NB4 (cell line): ENCODE measurements at regions not wholly inside any gene's neighbourhood (a gene's known extent, or its start where the extent isn't known, plus 50 kb on each side); places are given as distances from the start of the nearest gene placed in this dataset.

Experiments used
- DNase-seq: peaks from one replicate; pipeline ENCODE4 v3.0.0; 2010; ENCODE audit warnings: low read depth
- H3K4me3 ChIP-seq: one replicate; pipeline ENCODE4 v1.5.1; 2011; ENCODE audit warnings: mild to moderate bottlenecking, low read depth, low read length, moderate library complexity
- MAX ChIP-seq: IDR thresholded peaks from 2 replicates; pipeline ENCODE4 v1.6.1; 2011; ENCODE audit warnings: low read depth, low read length
- MYC ChIP-seq: IDR thresholded peaks from 2 replicates; pipeline ENCODE4 v1.6.1; 2011; ENCODE audit warnings: low read depth, low read length
- POLR2A ChIP-seq: IDR thresholded peaks from 2 replicates; pipeline ENCODE4 v1.6.1; 2011; ENCODE audit warnings: mild to moderate bottlenecking; ENCODE audit not compliant: insufficient read length; ENCODE audit errors: extremely low read depth

DNA sequence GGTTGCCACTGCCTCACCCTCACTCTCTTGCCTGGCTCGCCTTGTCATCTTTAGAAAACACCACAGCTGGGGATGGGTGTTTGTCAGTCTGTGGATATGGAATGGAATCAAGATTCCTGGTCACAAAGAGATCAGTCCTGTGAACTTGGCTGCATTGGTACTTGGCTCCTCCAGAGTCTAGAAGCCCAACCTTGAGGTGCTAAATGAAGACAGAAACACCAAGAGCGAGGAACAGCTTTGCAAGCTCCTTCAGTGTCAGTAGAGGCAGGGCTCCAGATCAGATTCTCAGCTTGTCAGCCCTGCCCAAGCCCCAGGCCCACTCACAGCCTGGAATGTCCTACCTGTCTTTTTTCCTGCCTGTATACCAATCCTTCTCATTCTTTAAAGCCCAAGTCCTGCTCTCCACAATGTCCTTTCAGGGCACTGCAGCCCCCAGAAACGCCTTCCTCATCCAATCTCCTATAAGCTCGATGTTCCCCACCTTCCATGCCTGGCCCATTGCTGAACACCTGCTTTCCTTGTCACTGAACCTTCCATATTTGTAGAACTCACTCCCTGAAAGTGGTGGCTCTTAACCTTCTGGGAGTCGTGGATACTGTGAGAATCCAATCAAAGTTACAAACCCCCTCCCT lies 188.9 kb downstream of the BCR start:
- no peak for DNase-seq
- TF ChIP-seq MYC (no peak), POLR2A (no peak), MAX (no peak)
- no peak overlapping the region for H3K4me3 ChIP-seq
